ENCODE measurements at regions not wholly inside any gene's neighbourhood (a gene's known extent, or its start where the extent isn't known, plus 50 kb on each side); places are given as distances from the start of the nearest gene placed in this dataset.
"Not testable (repeated sequence)": the region's sequence is repeated elsewhere in the genome, so short reads cannot be mapped to it uniquely, and the experiment has no call there.

DNA sequence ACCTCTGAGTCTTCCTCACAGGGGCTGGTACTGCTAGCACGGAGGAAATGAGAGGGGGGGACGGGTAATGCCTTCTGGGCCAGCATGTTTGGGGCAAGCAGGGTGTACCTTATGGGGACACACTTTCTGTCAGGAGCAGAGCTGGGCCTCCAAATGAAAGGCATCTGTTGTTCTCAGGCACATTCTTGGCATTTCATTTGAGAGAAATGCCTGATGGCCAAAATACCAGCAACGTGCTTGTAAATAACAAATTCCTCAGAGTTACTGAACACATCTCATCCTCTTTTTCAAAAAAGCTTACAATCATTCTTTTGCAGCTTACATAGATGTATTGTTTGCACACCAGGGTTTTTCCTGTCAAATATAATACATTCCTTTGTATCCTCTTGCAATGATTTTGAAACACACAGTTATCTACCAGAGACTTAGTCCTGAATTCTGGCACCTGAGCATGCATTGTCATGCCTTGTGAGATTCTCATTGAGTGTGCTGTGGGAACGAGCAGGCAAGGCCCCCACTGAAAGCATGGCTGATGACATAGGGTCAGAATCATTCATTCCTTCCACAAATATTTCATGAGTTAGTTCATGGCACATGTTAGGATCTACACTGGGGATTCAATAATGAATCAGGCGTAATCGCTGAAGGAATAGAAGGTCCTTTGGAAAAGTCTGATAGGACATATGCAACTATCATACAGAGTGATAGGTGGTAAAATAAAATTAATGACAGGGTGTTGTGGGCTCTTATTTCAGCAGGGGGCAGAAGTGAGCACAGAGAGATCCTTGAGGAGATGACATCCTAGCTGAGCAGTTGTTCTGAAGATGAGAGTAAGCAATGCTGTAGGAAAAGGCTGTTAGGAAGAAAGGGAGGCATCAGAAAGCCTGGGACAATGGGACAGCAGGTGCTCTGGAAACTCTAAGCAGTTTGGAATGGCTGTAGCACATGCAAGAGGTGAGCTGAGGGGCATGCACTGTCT is 260.9 kb upstream of the TUT7 start:
- DNase-seq (ENCODE audit: low spot score): no peak

DNA sequence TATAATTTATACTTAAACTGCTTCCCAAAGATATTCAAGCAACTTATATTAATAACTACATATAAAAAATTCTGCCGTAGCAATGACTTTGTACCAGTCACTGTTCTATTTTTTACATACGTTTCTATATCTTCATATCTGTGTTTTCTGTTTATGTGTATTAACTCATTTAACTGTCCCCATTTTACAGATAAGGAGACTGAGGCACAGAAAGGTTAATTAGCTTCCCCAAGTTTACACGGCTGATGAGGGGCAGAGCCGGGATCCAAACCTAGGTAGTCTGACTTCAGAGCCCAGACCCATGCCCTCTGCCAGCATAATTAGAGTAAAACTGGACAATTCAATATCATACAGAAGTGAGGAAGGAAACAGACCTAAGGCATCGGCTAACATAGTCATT is 259.7 kb upstream of the TUT7 start:
- no peak for DNase-seq (ENCODE audit: low spot score)

DNA sequence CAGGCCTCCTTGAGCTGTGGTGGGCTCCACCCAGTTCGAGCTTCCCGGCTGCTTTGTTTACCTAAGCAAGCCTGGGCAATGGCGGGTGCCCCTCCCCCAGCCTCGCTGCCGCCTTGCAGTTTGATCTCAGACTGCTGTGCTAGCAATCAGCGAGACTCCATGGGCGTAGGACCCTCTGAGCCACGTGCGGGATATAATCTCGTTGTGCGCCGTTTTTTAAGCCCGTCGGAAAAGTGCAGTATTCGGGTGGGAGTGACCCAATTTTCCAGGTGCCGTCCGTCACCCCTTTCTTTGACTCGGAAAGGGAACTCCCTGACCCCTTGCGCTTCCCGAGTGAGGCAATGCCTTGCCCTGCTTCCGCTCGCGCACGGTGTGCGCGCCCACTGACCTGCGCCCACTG is 257.3 kb upstream of the TUT7 start:
- not testable (repeated sequence) for DNase-seq (ENCODE audit: low spot score)

DNA sequence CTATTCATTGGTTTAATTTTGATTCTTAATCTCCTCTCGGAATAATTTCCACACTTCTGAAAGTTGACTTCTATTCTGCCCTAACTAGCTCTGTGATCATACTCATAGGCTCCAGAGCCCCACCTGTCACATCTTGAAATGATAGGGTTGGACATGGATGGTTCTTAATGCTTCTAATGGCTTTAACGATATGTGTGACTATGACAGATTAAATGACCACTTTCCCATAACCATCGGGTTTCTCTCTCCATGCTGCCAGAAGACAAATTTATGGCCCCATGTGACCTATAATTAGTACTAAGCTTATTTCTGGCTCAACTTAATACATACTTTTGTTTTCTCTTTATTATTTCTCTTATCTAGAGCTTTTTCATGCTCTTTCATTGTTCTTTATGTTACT is 251.1 kb upstream of the TUT7 start:
- DNase-seq (ENCODE audit: low spot score): no peak

DNA sequence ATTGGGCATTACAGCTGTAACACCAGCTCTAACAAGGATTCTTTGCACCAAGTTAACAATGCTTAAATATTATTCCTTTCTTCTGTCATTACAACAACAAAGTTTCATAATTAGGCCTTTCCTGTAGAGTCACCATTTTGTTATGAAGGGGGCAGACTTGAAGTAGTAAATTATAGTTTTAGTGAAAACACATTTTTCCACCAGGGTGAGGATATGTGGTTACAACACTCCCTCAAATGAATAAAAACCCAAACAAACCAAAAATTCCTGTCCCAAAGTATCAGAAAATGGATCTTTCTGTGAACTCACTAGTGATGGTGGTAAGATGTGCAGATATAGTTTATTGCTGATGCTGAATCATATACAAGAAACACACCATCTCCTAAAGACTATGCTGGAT is 250.5 kb upstream of the TUT7 start:
- no peak for DNase-seq (ENCODE audit: low spot score)

DNA sequence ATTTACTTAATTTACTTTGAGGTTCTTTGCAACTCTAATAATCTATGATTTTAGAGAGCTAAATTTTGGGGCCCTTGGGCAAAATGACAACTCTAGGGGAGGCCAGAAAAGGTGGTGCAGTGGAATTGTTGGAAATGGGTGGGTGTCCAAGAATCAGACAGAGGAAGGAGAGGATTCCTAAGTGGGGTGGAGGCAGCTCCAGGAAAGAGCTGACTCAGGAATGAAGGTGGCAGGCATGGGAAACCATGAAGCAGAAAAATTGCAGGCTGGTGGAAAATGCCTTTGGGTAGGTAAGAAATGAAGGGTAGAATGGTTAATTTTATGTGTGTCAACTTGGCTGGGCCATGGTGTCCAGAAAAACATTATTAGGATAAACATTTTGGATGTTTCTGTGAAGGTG is 248.5 kb upstream of the TUT7 start:
- DNase-seq (ENCODE audit: low spot score): no peak

DNA sequence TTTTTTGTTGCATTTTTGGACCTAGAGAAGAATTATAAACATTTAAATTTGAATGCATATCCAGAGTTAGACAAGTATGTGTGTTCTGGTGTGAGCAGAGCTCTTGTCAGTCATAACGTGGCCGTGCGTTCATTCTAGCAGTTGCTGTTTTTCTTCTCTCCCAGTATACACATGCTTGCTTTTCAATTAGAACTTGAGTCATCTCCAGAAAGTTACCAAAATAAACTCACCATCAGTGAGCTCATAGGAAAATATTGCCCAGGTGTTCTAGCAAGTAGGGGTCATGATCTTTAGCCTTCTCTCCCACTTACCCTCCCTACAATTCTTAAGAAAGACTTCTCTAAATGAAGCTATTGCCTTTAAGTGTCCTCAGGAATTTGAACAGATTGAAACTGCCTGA is 247.5 kb upstream of the TUT7 start:
- DNase-seq (ENCODE audit: low spot score): no peak

DNA sequence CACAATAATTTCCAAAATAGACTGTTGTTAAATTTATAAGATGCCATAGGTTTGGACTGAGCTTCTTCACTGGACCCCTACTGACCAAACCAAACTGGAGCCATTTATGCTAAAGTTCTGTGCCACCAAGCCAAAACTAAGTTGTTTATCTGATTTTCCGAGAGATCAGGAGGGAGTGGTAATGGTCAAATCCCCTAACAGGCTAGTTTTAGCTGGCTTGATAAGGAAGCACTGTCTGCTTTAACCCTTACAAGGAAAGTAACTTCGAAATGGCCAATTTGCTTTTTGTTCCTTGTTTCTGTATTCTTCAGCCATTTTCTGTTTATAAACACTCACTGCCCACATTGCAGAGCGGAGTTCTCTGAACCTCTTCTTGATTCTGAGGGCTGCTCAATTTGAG is 246.8 kb upstream of the TUT7 start:
- DNase-seq (ENCODE audit: low spot score): no peak

DNA sequence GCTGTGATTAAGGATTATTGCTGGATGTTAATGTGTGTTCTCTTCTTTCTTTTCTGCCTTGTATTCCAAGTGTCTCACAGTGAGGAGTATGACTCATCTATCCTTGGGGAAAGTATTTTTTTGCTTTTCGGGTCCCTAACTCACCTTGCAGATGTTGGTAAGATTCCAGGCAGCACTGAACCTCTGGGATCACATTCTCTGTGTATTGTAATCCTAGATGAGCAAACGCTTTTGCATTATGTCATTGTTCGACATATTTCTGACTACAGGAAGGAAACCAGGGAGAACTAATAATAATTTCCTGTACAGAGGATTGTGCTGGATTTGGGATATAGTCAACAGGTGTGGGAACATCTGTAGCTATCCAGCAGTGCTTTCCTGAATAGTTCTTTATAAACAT is 246.1 kb upstream of the TUT7 start:
- DNase-seq (ENCODE audit: low spot score): no peak

DNA sequence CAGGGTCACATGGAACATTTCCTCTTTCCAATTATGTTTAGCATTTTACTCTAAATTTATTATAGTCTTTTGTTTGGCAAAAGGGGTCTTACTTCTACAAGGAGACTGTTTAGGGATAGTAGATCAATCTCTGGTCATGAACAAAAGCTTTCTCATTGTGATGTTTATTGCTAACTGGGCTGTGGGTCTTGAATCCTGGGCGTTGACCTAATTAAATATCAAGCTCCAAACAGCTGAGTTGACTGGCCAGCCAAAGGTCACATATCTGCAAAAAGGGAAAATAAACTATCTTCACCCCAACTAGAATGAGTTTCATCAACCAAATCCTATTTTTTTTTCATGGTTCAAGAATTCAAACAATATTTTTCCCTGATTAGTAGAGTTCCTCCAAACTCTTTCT is 245.4 kb upstream of the TUT7 start:
- no peak for DNase-seq (ENCODE audit: low spot score)

DNA sequence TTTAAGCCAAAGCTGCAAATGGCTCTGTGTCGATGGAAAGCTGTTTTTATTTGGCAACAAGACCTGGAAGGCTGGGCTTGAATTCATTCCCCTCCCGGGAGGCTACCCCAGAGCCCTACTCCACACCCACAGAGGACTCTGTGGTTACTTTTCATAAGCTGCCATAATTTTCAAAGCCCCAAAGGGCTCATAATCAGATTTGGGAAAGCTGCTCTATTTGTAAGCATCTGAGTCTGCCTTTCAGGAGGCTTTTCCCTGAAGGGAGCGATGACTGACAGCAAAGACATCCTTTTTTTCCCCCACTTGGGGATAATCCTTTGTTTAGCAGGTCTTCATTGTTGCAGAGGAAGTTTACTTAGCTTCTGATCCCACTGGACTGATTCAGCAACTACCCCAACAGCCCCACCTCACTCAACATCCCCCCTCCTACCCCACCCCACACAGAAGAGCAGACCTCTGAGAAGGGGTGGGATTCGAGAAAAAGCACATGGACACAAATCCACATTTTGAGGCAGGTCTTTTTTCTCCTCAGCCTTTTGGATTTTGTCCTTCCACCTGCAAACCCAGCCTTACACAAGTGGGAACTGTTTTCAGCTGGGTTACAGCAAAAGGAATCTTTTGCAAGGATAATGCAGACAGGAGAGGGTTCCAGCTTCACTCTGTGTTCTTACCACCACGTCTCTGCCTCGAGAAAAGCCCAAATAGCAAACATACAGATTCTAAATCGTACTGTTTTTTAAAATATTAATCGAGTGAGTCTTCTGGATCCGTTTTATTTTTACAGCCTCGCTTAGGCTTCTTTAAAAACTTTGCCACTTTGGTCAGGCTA is 244.4 kb upstream of the TUT7 start:
- peak; percentile 56 for DNase-seq (ENCODE audit: low spot score)

DNA sequence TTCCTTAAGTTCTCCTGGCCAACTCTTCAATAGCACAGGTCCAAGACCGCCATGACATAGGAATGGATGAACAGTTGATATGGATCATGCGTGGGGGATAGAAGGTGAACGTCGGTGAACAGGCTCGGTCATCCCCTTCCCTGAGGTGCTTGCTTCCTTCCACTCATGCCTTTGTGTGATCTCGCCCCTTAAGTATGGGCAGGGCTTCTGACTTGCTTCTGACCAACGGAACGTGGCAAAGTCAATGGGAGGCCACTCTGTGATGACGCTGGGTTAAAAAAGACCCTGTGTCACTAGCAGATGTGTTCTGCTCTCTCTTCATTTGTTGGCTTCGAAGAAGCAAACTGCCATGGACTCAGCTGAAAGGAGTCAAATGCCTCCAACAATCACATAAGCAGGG is 240.5 kb upstream of the TUT7 start:
- DNase-seq (ENCODE audit: low spot score): no peak

DNA sequence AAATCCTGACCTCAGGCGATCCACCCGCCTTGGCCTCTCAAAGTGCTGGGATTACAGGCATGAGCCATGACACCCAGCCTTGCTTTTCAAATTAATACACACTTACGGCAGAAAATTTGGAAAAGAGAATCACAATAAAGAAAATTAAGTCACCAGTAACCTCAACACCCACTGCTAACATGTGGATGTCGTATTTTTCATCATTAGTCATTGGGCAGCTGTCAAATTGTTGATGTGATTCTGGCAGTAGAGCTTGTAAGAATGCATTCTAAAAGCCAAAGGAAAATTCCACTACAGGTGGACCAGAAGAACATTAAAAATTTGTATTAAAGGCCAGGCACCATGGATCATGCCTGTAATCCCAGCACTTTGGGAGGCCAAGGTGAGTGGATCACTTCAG is 237.3 kb upstream of the TUT7 start:
- no peak for DNase-seq (ENCODE audit: low spot score)

DNA sequence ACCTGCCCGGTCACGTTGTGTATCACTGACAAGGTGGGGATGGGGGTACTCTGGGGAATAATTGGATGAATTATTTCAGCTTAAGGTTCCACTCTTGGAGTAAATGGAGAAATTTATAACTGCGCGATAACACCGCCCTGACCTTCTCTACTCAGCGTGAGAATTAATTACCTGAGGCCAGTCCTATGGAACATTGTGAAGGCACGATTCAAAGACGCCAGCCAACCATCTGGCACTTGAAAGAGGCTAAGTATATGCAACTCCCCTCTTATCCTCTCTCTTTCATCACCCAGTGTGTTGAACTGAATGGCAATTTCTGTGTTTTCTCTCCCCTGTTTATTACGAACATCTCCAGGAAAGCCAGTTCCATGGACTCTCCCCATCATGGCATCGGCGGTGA is 235.5 kb upstream of the TUT7 start:
- DNase-seq (ENCODE audit: low spot score): no peak

DNA sequence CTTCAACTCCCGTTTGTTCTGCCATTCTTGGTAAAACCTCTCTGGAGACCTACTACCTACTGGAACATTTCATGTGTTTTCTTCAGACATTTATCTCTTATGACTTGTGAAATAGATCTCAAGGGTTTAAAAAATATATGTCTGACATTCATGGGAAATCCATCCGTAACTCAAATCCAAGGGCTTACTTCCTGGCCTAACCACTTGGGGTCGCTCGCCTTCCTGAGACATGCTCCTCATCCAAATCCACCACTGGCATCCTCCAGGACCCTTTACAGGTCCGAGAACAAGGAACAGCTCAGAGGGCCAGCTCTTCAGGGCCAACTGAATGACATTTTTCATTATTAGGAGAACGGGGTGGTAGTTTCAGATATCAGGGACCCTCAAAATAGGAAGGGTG is 235.1 kb upstream of the TUT7 start:
- DNase-seq (ENCODE audit: low spot score): no peak

DNA sequence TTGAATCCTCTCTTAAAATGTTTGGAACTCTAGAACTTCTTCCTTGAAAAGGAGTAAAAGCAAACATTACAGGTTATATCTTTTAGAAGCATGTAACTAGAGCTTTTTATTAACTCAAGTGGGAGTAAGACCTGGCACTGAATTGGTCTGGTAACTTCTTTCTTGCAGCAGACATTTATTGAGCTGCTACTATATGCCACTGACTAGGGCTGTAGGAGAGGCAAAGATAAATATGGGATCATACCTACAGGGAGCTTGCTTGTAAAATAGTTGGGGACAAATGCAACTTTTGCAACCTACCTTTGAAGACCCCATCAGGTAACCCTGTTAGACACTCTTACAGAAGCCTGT is 231.9 kb upstream of the TUT7 start:
- no peak for DNase-seq (ENCODE audit: low spot score)

DNA sequence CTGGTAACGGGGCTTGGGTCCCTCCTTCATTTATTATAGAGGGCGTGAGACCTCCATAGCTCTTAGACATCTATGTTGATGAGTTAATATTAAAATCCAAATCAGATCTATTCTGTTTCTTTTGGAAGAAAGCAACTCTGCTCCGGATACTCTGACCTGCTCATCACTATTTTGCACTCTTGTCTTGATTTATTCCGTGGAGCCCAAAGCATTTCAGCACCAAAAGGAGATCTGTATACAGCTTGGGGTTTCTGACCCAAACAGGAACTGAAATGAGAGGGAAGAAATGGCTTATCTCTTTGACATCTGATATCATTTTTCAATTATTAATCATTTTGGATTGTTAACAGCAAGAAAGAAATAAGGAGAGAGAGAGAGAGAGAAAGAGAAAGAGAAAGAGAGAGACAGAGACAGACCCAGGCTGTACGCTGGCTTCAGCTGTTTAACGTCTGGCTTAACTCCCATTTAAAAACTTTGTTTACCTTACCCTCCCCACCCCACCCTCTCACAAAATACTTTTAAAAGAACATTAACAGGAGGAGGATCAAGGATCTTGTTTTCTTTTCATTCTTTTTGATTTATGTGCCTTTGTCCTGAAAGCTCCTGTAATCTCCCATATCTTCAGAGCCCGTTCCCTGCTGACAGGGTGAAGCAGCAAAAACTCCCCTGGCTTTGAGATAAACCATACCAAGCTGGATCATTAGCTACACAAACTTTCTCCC is 231.4 kb upstream of the TUT7 start:
- no peak for DNase-seq (ENCODE audit: low spot score)

DNA sequence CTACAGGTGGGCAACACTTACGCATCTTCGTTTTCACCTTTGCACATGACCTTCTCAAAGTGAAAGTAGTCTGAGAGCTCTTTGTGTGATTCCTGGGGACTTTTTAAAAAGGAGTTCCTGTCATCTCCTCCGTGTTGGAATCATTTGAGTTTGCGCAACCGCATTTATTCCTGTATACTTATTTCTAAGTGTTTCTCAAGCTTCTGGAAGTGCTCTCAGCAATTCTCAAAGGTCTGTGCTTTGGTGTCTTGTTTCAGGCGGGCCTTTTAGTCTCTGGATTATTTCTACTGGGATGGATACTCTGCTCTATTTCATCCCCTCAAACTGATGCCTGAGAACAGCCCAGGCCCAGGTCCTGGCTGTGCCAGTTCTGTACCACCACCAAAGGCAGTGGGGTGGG is 226.5 kb upstream of the TUT7 start:
- DNase-seq (ENCODE audit: low spot score): no peak

DNA sequence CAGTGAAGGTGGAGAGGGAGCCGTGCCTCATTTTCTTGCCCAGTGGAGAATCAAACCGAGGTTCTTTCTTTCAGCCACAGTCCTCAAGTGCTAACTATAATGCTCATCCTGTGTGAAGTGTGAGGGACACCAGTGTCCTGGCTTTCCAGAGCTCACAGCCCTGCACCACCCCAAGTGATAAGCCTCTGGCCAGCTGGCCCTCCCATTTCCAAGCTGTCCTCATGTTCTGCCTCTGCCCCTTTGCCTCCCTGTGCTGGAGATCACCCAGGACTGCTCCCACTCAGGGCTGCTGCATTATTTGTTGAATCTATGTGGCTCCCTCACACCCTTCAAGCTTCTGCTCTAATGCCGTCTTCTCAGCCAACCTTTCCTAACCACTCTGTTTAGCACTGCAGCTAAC is 224.5 kb upstream of the TUT7 start:
- no peak for DNase-seq (ENCODE audit: low spot score)

DNA sequence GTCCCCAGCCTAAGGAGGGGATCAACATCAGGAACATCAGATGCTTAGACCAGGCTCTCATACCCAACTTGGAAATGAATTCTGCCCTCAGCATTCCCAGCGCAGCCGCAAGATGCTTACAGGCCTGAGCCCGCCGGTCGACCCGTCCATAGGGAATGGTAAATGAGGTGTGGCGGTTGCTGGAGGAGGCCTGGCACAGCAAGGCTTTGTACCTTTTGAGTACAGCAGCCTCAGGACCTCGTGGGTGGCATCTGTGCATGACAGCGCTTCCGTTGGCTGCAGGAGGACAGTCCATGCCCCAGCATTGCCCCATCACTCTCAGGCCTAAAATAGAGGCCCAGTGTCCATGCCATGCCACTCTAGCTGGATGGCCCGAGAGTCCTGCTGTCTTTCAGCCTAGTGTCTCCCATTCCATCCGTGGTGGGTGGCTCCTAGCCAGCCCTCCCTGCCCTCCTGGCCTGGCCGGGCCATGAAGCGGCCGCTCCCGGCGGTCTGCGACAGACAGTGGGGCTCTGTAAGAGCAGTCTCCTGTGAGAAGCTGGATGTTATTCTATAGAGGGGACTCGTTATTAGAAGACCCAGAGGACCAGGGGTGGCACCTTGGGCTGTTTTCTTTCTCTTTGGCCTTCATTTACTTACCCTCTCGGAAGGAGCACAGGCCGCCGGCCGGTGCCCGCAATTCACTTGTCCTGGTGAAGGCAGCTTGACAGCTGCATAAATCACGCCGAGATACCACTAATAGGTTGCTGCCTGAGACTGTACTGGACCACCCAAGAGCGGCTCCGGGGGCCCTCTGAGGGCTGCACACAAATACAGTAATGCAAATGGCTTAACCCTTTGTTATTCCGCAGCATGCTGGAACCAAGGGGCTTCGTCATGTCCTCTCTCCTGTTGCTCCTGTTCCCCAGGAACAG is 223.5 kb upstream of the TUT7 start:
- no peak for DNase-seq (ENCODE audit: low spot score)

DNA sequence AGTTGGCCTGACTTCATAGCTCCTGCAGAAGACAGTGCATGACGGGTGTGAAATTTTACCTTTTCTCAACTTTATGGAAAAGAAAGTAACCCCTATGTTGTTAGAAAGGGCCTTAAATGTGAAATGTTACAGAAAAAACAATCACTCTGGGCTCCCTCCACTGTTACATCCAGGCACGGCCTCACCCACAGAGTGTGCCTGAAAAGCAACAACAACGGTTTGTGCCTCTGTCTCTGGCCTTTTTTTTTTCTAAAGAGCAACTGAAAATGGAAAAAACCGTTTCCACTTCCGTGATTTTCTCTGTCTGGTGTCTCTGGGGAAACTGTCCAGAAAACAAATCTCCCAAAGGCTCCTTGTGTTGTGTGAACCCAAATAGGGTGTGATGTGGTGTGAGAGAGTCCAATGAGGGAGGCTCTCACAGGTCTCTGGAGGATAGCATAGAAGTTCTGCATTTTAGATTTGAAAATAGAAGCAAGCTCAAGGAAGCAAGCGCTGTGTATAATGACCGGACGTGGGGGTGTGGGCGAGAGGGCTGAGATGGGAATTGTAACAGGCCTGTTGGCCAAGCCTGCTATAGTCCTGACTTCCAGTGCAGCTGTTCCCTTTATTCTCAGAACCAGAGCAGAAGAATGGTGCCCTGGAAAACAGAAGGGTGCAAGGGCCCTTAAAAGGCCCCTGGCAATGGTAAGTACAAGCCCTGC is 221.8 kb upstream of the TUT7 start:
- DNase-seq (ENCODE audit: low spot score): no peak

Measured in ecto neural progenitor cell (in vitro differentiated cells).